Colonic mucosa (tissue), 4 donors: ENCODE measurements at regions not wholly inside any gene's neighbourhood (a gene's known extent, or its start where the extent isn't known, plus 50 kb on each side); places are given as distances from the start of the nearest gene placed in this dataset.

Experiments used
- DNase-seq: peaks from one replicate; pipeline ENCODE4 v3.0.0-alpha.2; 2020
- H3K27ac ChIP-seq: fragments of 200-600 bp; one replicate; pipeline ENCODE4 v1.8.0; 2021
- H3K27me3 ChIP-seq: fragments of 200-600 bp; one replicate; pipeline ENCODE4 v1.8.0; 2021
- H3K36me3 ChIP-seq: fragments of 200-600 bp; one replicate; pipeline ENCODE4 v1.8.0; 2021
- H3K4me1 ChIP-seq: fragments of 200-600 bp; one replicate; pipeline ENCODE4 v1.8.0; 2021; ENCODE audit warnings: mild to moderate bottlenecking
- H3K4me3 ChIP-seq: fragments of 200-600 bp; one replicate; pipeline ENCODE4 v1.8.0; 2021
- H3K9ac ChIP-seq, 2 donors: one replicate each; pipeline ENCODE4 v1.7.0; 2013; ENCODE audit warnings: control low read depth in 2 of 2, low read depth in 2 of 2, low read length in 2 of 2
- H3K9me3 ChIP-seq: fragments of 200-600 bp; one replicate; pipeline ENCODE4 v1.8.0; 2021
- intact Hi-C: fragments of 100-400 bp; cut with DNase I; formaldehyde crosslinking; loops from one replicate; pipeline ENCODE4 v1.14.1; 2022
- TF ChIP-seq, protein P1 (sequence below): fragments of 200-600 bp; IDR thresholded peaks from one replicate; pipeline ENCODE4 v1.8.0; 2022; ENCODE audit warnings: antibody characterized with exemption, mild to moderate bottlenecking
- donor health status: healthy.
- donor health status: DM: no; HTN: no; CAD: no.
- donor health status: DM: no; HTN: no; CAD: no.

- TF ChIP-seq, protein P1, sequence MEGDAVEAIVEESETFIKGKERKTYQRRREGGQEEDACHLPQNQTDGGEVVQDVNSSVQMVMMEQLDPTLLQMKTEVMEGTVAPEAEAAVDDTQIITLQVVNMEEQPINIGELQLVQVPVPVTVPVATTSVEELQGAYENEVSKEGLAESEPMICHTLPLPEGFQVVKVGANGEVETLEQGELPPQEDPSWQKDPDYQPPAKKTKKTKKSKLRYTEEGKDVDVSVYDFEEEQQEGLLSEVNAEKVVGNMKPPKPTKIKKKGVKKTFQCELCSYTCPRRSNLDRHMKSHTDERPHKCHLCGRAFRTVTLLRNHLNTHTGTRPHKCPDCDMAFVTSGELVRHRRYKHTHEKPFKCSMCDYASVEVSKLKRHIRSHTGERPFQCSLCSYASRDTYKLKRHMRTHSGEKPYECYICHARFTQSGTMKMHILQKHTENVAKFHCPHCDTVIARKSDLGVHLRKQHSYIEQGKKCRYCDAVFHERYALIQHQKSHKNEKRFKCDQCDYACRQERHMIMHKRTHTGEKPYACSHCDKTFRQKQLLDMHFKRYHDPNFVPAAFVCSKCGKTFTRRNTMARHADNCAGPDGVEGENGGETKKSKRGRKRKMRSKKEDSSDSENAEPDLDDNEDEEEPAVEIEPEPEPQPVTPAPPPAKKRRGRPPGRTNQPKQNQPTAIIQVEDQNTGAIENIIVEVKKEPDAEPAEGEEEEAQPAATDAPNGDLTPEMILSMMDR: no peak
- no peaks in the 10 kb centered on the region for H3K36me3 ChIP-seq
- DNase-seq: no peak
- H3K4me1 ChIP-seq: no peaks in the 10 kb centered on the region
- no peak overlapping the region for H3K4me3 ChIP-seq
- no peaks in the 10 kb centered on the region for H3K27me3 ChIP-seq
- intact Hi-C loops: no loop called here
- H3K9me3 ChIP-seq: no peaks in the 10 kb centered on the region
- no peak overlapping the region for H3K27ac ChIP-seq
- H3K9ac ChIP-seq: no peak overlapping the region
Measured at GRCh38 chr1:177340601-177341067, 169.9 kb downstream of the BRINP2 start.

DNA sequence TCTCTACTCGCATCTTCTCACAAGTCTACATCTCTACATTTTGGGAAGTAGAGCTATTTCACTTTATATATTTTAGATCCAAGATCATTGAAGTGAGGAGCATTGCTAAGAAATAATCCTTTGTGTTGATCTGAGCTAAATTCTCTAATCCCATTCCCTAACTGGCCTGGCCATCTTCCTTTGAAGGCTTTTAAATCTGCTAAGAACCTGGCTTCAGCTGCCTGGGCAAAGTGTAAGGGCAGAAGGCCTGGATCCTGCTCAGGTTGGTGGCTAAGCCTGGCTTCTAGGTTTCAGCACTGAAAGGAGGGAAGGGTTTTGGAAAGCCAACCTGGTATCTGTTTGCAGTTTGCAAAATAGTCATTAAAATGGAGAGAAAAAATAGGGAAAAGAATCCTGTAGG, 167.6 kb downstream of the BRINP2 start:
- Histone ChIP-seq H3K9ac (no peak overlapping the region), H3K27ac (no peak overlapping the region)
- TF ChIP-seq, protein P1: no peak

GRCh38 chr1:177334903-177335302, 164.1 kb downstream of the BRINP2 start:
- intact Hi-C loops: no loop called here
- no peaks in the 10 kb centered on the region for H3K36me3 ChIP-seq
- no peaks in the 10 kb centered on the region for H3K9me3 ChIP-seq
- H3K27ac ChIP-seq: no peak overlapping the region
- no peaks in the 10 kb centered on the region for H3K4me1 ChIP-seq
- TF ChIP-seq, protein P1: no peak
- H3K9ac ChIP-seq: no peak overlapping the region
- no peak for DNase-seq
- no peaks in the 10 kb centered on the region for H3K27me3 ChIP-seq
- no peak overlapping the region for H3K4me3 ChIP-seq

More for the DNA sequence above, 167.6 kb downstream of the BRINP2 start:
- Histone ChIP-seq H3K4me1 (no peaks in the 10 kb centered on the region), H3K36me3 (no peaks in the 10 kb centered on the region), H3K9me3 (no peaks in the 10 kb centered on the region), H3K27me3 (no peaks in the 10 kb centered on the region), H3K4me3 (no peak overlapping the region)
- no peak for DNase-seq
- intact Hi-C loops: no loop called here

- Histone ChIP-seq H3K4me1 (no peaks in the 10 kb centered on the region), H3K9ac (no peak overlapping the region), H3K27me3 (no peaks in the 10 kb centered on the region), H3K27ac (no peak overlapping the region), H3K4me3 (no peak overlapping the region), H3K9me3 (no peaks in the 10 kb centered on the region), H3K36me3 (no peaks in the 10 kb centered on the region)
- no peak for DNase-seq
- TF ChIP-seq, protein P1: no peak
- intact Hi-C loops: no loop called here
Measured at GRCh38 chr1:177333936-177334595, 163.3 kb downstream of the BRINP2 start.
